Liver (tissue), 8 donors: ENCODE measurements at regions not wholly inside any gene's neighbourhood (a gene's known extent, or its start where the extent isn't known, plus 50 kb on each side); places are given as distances from the start of the nearest gene placed in this dataset.

Source experiments
- DNase-seq: peaks from one replicate; pipeline ENCODE4 v3.0.0-alpha.2; 2017; ENCODE audit warnings: low spot score
- H3K27ac ChIP-seq, 2 donors: one replicate each; pipeline ENCODE4 v1.7.0; 2013; ENCODE audit warnings: inconsistent platforms in 2 of 2, low read length in 2 of 2, control low read depth in 1 of 2, low read depth in 1 of 2, mild to moderate bottlenecking in 1 of 2
- H3K27me3 ChIP-seq, 4 donors: one replicate each; pipeline versions ENCODE4 v1.6.1 to v1.7.0; 2013; ENCODE audit warnings: low read length in 3 of 4, inconsistent platforms in 1 of 4, mild to moderate bottlenecking in 1 of 4, moderate library complexity in 1 of 4; ENCODE audit not compliant: control insufficient read depth in 4 of 4, insufficient read depth in 4 of 4
- H3K36me3 ChIP-seq, 4 donors: one replicate each; pipeline versions ENCODE4 v1.6.1 to v1.7.0; 2013; ENCODE audit warnings: low read length in 3 of 4, mild to moderate bottlenecking in 3 of 4, low read depth in 1 of 4, moderate library complexity in 1 of 4; ENCODE audit not compliant: control insufficient read depth in 4 of 4, insufficient read depth in 3 of 4
- H3K4me1 ChIP-seq, 4 donors: one replicate each; pipeline versions ENCODE4 v1.6.1 to v1.7.0; 2013; ENCODE audit warnings: low read length in 3 of 4, mild to moderate bottlenecking in 3 of 4, moderate library complexity in 1 of 4; ENCODE audit not compliant: control insufficient read depth in 4 of 4, insufficient read depth in 4 of 4
- H3K4me3 ChIP-seq, 3 donors: one replicate each; pipeline versions ENCODE4 v1.6.1 to v1.7.0; 2013; ENCODE audit warnings: low read length in 3 of 3, control low read depth in 1 of 3, low read depth in 1 of 3, mild to moderate bottlenecking in 1 of 3
- H3K9ac ChIP-seq, 2 donors: one replicate each; pipeline ENCODE4 v1.7.0; 2013; ENCODE audit warnings: low read length in 2 of 2, mild to moderate bottlenecking in 2 of 2, moderate library complexity in 2 of 2, control low read depth in 1 of 2, low read depth in 1 of 2
- H3K9me3 ChIP-seq, 4 donors: one replicate each; pipeline versions ENCODE4 v1.6.1 to v1.7.0; 2013; ENCODE audit warnings: low read length in 3 of 4; ENCODE audit not compliant: control insufficient read depth in 4 of 4
- EGR1 ChIP-seq, 2 donors: IDR thresholded peaks; 2 replicates each; pipeline ENCODE4 v1.6.1; 2016 to 2018; ENCODE audit warnings: antibody characterized with exemption in 2 of 2, low read depth in 2 of 2
- FOXA2 ChIP-seq: IDR thresholded peaks from 2 replicates; pipeline ENCODE4 v1.6.1; 2016; ENCODE audit warnings: antibody characterized with exemption
- HNF4G ChIP-seq: IDR thresholded peaks from 2 replicates; pipeline ENCODE4 v1.6.1; 2016; ENCODE audit warnings: antibody characterized with exemption
- JUND ChIP-seq, 2 donors: IDR thresholded peaks; 2 replicates each; pipeline ENCODE4 v1.6.1; 2016; ENCODE audit warnings: antibody characterized with exemption in 2 of 2
- NR2F2 ChIP-seq: IDR thresholded peaks from 2 replicates; pipeline ENCODE4 v1.6.1; 2016; ENCODE audit warnings: antibody characterized with exemption
- RAD21 ChIP-seq, 2 donors: IDR thresholded peaks; 2 replicates each; pipeline ENCODE4 v1.6.1; 2016; ENCODE audit warnings: antibody characterized with exemption in 2 of 2, mild to moderate bottlenecking in 2 of 2
- SP1 ChIP-seq: IDR thresholded peaks from 2 replicates; pipeline ENCODE4 v1.6.1; 2018; ENCODE audit warnings: antibody characterized with exemption, mild to moderate bottlenecking
- TAF1 ChIP-seq: conservative IDR thresholded peaks from 2 replicates; pipeline ENCODE4 v1.6.1; 2016; ENCODE audit warnings: antibody characterized with exemption, mild to moderate bottlenecking
- YY1 ChIP-seq: IDR thresholded peaks from 2 replicates; pipeline ENCODE4 v1.6.1; 2016; ENCODE audit warnings: antibody characterized with exemption, mild to moderate bottlenecking
- WGBS: extraction: QIAGEN DNeasy Blood & Tissue Kit; methylation state at CpG from one replicate; pipeline ENCODE4 v1.1.7; 2013; 5-methylcytosine and 5-hydroxymethylcytosine counted together
- TF ChIP-seq, protein P1 (sequence below): IDR thresholded peaks from 2 replicates; pipeline ENCODE4 v1.6.1; 2016; ENCODE audit warnings: antibody characterized with exemption
- TF ChIP-seq, protein P2 (sequence below): IDR thresholded peaks from 2 replicates; pipeline ENCODE4 v1.6.1; 2016; ENCODE audit warnings: antibody characterized with exemption
- TF ChIP-seq, protein P3 (sequence below): IDR thresholded peaks from 2 replicates; pipeline ENCODE4 v1.6.1; 2016; ENCODE audit warnings: antibody characterized with exemption, mild to moderate bottlenecking
- TF ChIP-seq, protein P4 (sequence below): IDR thresholded peaks from 2 replicates; pipeline ENCODE4 v1.6.1; 2016; ENCODE audit warnings: antibody characterized with exemption
- TF ChIP-seq, protein P5 (sequence below): fragments of 150-350 bp; IDR thresholded peaks from 2 replicates; pipeline ENCODE4 v1.5.1; 2017; ENCODE audit warnings: improper control_type of control experiment, low read depth, low read length; ENCODE audit not compliant: missing input control
- donor health status: healthy.
- donor health status: healthy.
- donor health status: healthy.
- donor health status: healthy.
- donor health status: healthy.

DNA sequence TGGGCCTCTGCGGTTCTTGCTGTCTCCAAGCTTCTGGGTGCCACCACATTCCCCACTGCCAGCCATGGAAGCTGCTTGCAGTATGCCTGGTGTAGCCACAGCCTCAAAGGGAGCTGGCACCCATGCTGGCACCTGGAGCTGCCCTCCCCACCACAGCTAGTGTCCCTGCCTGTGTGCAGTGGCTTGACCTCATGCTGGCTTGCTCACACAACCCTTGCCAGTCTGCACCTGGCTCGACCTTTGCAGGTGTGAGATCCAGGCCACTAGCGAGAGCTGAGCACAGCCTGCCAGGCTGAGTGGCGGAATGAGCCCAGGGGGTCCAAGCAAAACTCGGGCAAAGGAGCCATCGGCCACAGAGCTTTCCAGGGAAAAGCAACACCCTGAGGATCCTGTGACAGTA, 236.7 kb upstream of the CSNK1A1L start:
- H3K27me3 ChIP-seq = peaks cover 0 to 2% (median 0%) of the 10 kb centered on the region in 4 donors
- no peak overlapping the region for H3K4me3 ChIP-seq
- DNase-seq = no peak
- H3K9ac ChIP-seq = no peak overlapping the region
- TF ChIP-seq, protein P1, sequence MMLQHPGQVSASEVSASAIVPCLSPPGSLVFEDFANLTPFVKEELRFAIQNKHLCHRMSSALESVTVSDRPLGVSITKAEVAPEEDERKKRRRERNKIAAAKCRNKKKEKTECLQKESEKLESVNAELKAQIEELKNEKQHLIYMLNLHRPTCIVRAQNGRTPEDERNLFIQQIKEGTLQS = no peak
- TF ChIP-seq YY1 = no peak
- TF ChIP-seq, protein P2, sequence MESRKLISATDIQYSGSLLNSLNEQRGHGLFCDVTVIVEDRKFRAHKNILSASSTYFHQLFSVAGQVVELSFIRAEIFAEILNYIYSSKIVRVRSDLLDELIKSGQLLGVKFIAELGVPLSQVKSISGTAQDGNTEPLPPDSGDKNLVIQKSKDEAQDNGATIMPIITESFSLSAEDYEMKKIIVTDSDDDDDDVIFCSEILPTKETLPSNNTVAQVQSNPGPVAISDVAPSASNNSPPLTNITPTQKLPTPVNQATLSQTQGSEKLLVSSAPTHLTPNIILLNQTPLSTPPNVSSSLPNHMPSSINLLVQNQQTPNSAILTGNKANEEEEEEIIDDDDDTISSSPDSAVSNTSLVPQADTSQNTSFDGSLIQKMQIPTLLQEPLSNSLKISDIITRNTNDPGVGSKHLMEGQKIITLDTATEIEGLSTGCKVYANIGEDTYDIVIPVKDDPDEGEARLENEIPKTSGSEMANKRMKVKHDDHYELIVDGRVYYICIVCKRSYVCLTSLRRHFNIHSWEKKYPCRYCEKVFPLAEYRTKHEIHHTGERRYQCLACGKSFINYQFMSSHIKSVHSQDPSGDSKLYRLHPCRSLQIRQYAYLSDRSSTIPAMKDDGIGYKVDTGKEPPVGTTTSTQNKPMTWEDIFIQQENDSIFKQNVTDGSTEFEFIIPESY = no peak
- no peak for TF ChIP-seq FOXA2
- no peak for TF ChIP-seq TAF1
- TF ChIP-seq, protein P3, sequence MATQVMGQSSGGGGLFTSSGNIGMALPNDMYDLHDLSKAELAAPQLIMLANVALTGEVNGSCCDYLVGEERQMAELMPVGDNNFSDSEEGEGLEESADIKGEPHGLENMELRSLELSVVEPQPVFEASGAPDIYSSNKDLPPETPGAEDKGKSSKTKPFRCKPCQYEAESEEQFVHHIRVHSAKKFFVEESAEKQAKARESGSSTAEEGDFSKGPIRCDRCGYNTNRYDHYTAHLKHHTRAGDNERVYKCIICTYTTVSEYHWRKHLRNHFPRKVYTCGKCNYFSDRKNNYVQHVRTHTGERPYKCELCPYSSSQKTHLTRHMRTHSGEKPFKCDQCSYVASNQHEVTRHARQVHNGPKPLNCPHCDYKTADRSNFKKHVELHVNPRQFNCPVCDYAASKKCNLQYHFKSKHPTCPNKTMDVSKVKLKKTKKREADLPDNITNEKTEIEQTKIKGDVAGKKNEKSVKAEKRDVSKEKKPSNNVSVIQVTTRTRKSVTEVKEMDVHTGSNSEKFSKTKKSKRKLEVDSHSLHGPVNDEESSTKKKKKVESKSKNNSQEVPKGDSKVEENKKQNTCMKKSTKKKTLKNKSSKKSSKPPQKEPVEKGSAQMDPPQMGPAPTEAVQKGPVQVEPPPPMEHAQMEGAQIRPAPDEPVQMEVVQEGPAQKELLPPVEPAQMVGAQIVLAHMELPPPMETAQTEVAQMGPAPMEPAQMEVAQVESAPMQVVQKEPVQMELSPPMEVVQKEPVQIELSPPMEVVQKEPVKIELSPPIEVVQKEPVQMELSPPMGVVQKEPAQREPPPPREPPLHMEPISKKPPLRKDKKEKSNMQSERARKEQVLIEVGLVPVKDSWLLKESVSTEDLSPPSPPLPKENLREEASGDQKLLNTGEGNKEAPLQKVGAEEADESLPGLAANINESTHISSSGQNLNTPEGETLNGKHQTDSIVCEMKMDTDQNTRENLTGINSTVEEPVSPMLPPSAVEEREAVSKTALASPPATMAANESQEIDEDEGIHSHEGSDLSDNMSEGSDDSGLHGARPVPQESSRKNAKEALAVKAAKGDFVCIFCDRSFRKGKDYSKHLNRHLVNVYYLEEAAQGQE = no peak
- TF ChIP-seq EGR1 (IDR thresholded peaks at IDR 0.05; ENCODE audit: low read depth in 2 of 2) = no peak
- no peak for TF ChIP-seq HNF4G
- TF ChIP-seq JUND (IDR thresholded peaks at IDR 0.05) = no peak
- H3K36me3 ChIP-seq = no peaks in the 10 kb centered on the region
- no peaks in the 10 kb centered on the region for H3K4me1 ChIP-seq
- H3K9me3 ChIP-seq = no peaks in the 10 kb centered on the region
- no peak overlapping the region for H3K27ac ChIP-seq
- WGBS = 81% methylated on average over 6 of the region's 6 CpGs

DNA sequence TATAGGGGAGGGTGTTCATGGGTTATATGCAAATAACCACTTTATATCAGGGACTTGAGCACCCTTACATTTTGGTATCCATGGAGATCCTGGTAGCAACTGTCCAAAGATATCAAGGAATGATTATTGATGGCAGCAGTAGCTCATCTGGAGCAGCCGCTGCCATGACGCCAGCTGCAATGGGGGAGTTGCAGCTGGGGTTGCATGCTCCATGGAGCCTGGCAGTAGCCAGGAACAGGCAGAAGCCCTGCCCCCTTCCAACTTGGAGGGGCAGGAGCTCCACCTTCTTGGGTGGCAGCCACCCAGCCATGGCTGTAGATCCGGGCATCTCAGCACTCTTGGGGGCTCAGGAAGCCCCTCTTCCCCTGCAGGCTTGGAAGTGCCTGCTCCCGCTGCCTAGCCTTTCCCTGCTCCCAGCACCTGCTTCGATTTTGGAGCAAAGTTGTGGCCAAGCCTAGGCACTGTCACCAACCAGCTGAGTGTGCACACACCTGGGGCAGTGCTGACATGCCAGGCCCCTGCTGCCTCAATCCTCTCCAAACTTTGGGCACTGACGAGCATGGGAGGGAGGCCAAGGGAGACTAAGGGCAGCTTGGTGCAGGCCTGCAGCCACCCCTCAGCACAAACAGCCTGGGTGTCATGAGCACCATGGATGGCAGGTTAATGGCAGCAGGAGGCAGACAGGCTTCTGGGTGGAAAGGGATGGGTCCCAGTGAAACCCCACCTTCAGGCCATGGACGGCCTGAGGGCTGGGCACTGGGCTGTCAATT, 235.6 kb upstream of the CSNK1A1L start:
- TF ChIP-seq TAF1 (no peak), RAD21 (IDR thresholded peaks at IDR 0.05) (no peak), JUND (IDR thresholded peaks at IDR 0.05) (no peak), EGR1 (IDR thresholded peaks at IDR 0.05; ENCODE audit: low read depth in 2 of 2) (no peak), HNF4G (no peak), NR2F2 (no peak), SP1 (no peak)
- TF ChIP-seq, protein P4, sequence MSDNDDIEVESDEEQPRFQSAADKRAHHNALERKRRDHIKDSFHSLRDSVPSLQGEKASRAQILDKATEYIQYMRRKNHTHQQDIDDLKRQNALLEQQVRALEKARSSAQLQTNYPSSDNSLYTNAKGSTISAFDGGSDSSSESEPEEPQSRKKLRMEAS = no peak
- TF ChIP-seq, protein P5, sequence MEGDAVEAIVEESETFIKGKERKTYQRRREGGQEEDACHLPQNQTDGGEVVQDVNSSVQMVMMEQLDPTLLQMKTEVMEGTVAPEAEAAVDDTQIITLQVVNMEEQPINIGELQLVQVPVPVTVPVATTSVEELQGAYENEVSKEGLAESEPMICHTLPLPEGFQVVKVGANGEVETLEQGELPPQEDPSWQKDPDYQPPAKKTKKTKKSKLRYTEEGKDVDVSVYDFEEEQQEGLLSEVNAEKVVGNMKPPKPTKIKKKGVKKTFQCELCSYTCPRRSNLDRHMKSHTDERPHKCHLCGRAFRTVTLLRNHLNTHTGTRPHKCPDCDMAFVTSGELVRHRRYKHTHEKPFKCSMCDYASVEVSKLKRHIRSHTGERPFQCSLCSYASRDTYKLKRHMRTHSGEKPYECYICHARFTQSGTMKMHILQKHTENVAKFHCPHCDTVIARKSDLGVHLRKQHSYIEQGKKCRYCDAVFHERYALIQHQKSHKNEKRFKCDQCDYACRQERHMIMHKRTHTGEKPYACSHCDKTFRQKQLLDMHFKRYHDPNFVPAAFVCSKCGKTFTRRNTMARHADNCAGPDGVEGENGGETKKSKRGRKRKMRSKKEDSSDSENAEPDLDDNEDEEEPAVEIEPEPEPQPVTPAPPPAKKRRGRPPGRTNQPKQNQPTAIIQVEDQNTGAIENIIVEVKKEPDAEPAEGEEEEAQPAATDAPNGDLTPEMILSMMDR = no peak
- TF ChIP-seq, protein P3 = no peak
- Histone ChIP-seq H3K36me3 (no peaks in the 10 kb centered on the region), H3K9me3 (no peaks in the 10 kb centered on the region), H3K9ac (no peak overlapping the region), H3K27ac (no peak overlapping the region), H3K4me3 (no peak overlapping the region), H3K4me1 (no peaks in the 10 kb centered on the region), H3K27me3 (peaks cover 0 to 2% (median 0%) of the 10 kb centered on the region in 4 donors)
- DNase-seq = no peak
- WGBS = 76% methylated on average over 7 of the region's 7 CpGs
